ENCODE measurements at regions not wholly inside any gene's neighbourhood (a gene's known extent, or its start where the extent isn't known, plus 50 kb on each side); places are given as distances from the start of the nearest gene placed in this dataset.

DNA sequence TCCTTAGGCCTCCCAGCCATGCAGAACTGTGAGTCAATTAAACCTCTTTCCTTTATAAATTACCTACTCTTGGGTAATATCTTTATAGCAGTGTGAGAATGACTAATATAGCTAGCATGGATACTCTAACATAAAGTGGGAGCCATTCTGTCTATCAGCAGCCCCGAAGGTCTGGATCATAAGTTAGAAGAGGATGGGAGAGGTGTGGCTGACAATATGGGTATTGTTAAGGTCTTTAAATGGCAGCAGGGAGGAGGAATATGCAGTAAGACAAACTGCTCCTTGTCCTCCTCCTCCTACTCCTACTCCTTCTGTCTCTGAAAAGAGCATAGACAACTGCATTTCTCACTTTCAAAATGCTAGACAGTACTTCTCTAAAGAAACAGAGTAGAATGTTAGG is 214.0 kb upstream of the C1orf87 start:
- POLR2A ChIA-PET: no interaction called here
- Mint-ChIP-seq H3K9me3 (no peaks in the 10 kb centered on the region), H3K4me1 (ENCODE audit: low read depth) (no peaks in the 10 kb centered on the region), H3K27me3 (no peaks in the 10 kb centered on the region), H3K4me3 (no peak overlapping the region), H3K27ac (no peak overlapping the region), H3K36me3 (ENCODE audit: low read depth) (no peaks in the 10 kb centered on the region)
- no peak for DNase-seq
- Histone ChIP-seq H3K4me3 (ENCODE audit: low read length) (no peak overlapping the region), H3K27ac (ENCODE audit: low read depth in 1 of 2, low read length in 2 of 2) (no peak overlapping the region), H3K27me3 (ENCODE audit: control insufficient read depth in 1 of 2, insufficient read depth in 2 of 2, low read length in 2 of 2) (no peaks in the 10 kb centered on the region), H3K4me1 (ENCODE audit: insufficient read depth, low read length) (no peaks in the 10 kb centered on the region), H3K9me3 (ENCODE audit: control insufficient read depth in 1 of 2, insufficient read depth in 1 of 2, low read length in 2 of 2) (no peaks in the 10 kb centered on the region), H3K36me3 (ENCODE audit: insufficient read depth, low read length) (no peaks in the 10 kb centered on the region)
- intact Hi-C loops (cut with DNase I, micrococcal nuclease): no loop called here
- TF ChIP-seq, protein P1, sequence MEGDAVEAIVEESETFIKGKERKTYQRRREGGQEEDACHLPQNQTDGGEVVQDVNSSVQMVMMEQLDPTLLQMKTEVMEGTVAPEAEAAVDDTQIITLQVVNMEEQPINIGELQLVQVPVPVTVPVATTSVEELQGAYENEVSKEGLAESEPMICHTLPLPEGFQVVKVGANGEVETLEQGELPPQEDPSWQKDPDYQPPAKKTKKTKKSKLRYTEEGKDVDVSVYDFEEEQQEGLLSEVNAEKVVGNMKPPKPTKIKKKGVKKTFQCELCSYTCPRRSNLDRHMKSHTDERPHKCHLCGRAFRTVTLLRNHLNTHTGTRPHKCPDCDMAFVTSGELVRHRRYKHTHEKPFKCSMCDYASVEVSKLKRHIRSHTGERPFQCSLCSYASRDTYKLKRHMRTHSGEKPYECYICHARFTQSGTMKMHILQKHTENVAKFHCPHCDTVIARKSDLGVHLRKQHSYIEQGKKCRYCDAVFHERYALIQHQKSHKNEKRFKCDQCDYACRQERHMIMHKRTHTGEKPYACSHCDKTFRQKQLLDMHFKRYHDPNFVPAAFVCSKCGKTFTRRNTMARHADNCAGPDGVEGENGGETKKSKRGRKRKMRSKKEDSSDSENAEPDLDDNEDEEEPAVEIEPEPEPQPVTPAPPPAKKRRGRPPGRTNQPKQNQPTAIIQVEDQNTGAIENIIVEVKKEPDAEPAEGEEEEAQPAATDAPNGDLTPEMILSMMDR (IDR thresholded peaks at IDR 0.05): no peak
- CTCF ChIA-PET: no interaction called here
- ATAC-seq (ENCODE audit: poor library complexity): no peak

DNA sequence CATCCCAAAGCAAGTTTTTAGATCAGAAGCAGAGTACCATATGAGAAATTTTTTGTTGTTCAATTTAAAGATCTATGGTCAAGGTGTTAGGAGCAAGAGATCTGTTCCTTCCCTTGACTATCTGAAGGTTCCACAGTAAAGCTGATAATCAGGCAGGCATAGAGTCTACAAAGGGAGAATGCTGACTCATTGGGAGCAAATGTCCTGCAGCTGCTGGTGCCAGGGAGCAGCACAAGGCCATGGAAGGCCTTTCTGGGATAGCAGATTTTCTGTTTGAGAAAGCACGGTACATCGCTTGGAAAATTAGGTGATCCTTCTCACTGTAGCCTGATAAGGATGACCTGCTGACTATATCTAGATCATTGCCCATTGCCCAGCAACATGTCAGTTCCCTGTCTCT is 210.1 kb upstream of the C1orf87 start:
- Histone ChIP-seq H3K27ac (ENCODE audit: low read depth in 1 of 2, low read length in 2 of 2) (no peak overlapping the region), H3K9me3 (ENCODE audit: control insufficient read depth in 1 of 2, insufficient read depth in 1 of 2, low read length in 2 of 2) (no peaks in the 10 kb centered on the region), H3K36me3 (ENCODE audit: insufficient read depth, low read length) (no peaks in the 10 kb centered on the region), H3K4me3 (ENCODE audit: low read length) (no peak overlapping the region), H3K27me3 (ENCODE audit: control insufficient read depth in 1 of 2, insufficient read depth in 2 of 2, low read length in 2 of 2) (no peaks in the 10 kb centered on the region), H3K4me1 (ENCODE audit: insufficient read depth, low read length) (peaks cover 2% of the 10 kb centered on the region)
- CTCF ChIA-PET: no interaction called here
- POLR2A ChIA-PET: no interaction called here
- H3K27ac Mint-ChIP-seq: no peak overlapping the region
- no peaks in the 10 kb centered on the region for H3K36me3 Mint-ChIP-seq (ENCODE audit: low read depth)
- TF ChIP-seq, protein P1 (IDR thresholded peaks at IDR 0.05): no peak
- H3K4me1 Mint-ChIP-seq (ENCODE audit: low read depth): peaks cover 19% of the 10 kb centered on the region
- DNase-seq (no peak), ATAC-seq (ENCODE audit: poor library complexity) (no peak)
- no peak overlapping the region for H3K4me3 Mint-ChIP-seq
- no peaks in the 10 kb centered on the region for H3K27me3 Mint-ChIP-seq
- intact Hi-C loops (cut with DNase I, micrococcal nuclease): no loop called here
- no peaks in the 10 kb centered on the region for H3K9me3 Mint-ChIP-seq

- DNase-seq: peak in 3 of 14 experiments; percentile 12 to 16 (median 15)
- no peak for ATAC-seq (ENCODE audit: poor library complexity)
- Histone ChIP-seq H3K4me1 (ENCODE audit: insufficient read depth, low read length) (peaks cover 2% of the 10 kb centered on the region), H3K27ac (ENCODE audit: low read depth in 1 of 2, low read length in 2 of 2) (no peak overlapping the region), H3K4me3 (ENCODE audit: low read length) (no peak overlapping the region), H3K36me3 (ENCODE audit: insufficient read depth, low read length) (no peaks in the 10 kb centered on the region), H3K9me3 (ENCODE audit: control insufficient read depth in 1 of 2, insufficient read depth in 1 of 2, low read length in 2 of 2) (no peaks in the 10 kb centered on the region), H3K27me3 (ENCODE audit: control insufficient read depth in 1 of 2, insufficient read depth in 2 of 2, low read length in 2 of 2) (no peaks in the 10 kb centered on the region)
- Mint-ChIP-seq H3K4me3 (no peak overlapping the region), H3K9me3 (no peaks in the 10 kb centered on the region), H3K27me3 (no peaks in the 10 kb centered on the region), H3K36me3 (ENCODE audit: low read depth) (no peaks in the 10 kb centered on the region), H3K27ac (no peak overlapping the region), H3K4me1 (ENCODE audit: low read depth) (peaks cover 19% of the 10 kb centered on the region)
- CTCF ChIA-PET: interaction anchor here (0.6 kb wide), 1 partner anchor 8 kb away, joined by 3 read pairs; no protein-coding TSS in a partner anchor
- TF ChIP-seq, protein P1 (IDR thresholded peaks at IDR 0.05): peak; percentile 13
- POLR2A ChIA-PET: no interaction called here
- intact Hi-C loops (cut with DNase I, micrococcal nuclease): no loop called here
These were observed 207.9 kb upstream of the C1orf87 start for GRCh38 chr1:60281360-60281932.

Measured in CD4-positive, alpha-beta T cell (primary cell).